Neural progenitor cell (in vitro differentiated cells): ENCODE measurements at regions not wholly inside any gene's neighbourhood (a gene's known extent, or its start where the extent isn't known, plus 50 kb on each side); places are given as distances from the start of the nearest gene placed in this dataset.

Experiments used
- CTCF ChIP-seq: fragments of 200-600 bp; sonication (generic); IDR thresholded peaks from 2 replicates; pipeline ENCODE4 v1.5.1; 2017; ENCODE audit warnings: antibody characterized with exemption, mild to moderate bottlenecking
- EZH2 ChIP-seq: fragments of 200-600 bp; sonication (generic); IDR thresholded peaks from 2 replicates; pipeline ENCODE4 v1.6.1; 2017; ENCODE audit warnings: antibody characterized with exemption, mild to moderate bottlenecking, moderate library complexity
- EZH2phosphoT487 ChIP-seq: fragments of 200-600 bp; sonication (generic); IDR thresholded peaks from 2 replicates; pipeline ENCODE4 v1.6.1; 2017; ENCODE audit warnings: antibody characterized with exemption

- TF ChIP-seq CTCF (no peak), EZH2 (no peak), EZH2phosphoT487 (no peak)
Observed at GRCh38 chr13:105207572-105208293, 1327.7 kb downstream of the EFNB2 start.
